OCI-LY3 (cell line): ENCODE measurements at regions not wholly inside any gene's neighbourhood (a gene's known extent, or its start where the extent isn't known, plus 50 kb on each side); places are given as distances from the start of the nearest gene placed in this dataset.

Experiments
- CTCF ChIP-seq: fragments of 200-600, 300-600 bp; sonication (generic); IDR thresholded peaks from 2 replicates; pipeline ENCODE4 v1.5.1; 2014; ENCODE audit warnings: antibody characterized with exemption, low read length, low read depth
- EZH2phosphoT487 ChIP-seq: fragments of 200-600 bp; shearing (Covaris generic); IDR thresholded peaks from 2 replicates; pipeline ENCODE4 v1.6.1; 2018; ENCODE audit warnings: antibody characterized with exemption, mixed run types, low read depth

GRCh38 chr10:127619546-127620325, 70.6 kb downstream of the NPS start:
- no peak for TF ChIP-seq CTCF
- TF ChIP-seq EZH2phosphoT487, result no peak
